Natural killer cell (primary cell): ENCODE measurements at regions not wholly inside any gene's neighbourhood (a gene's known extent, or its start where the extent isn't known, plus 50 kb on each side); places are given as distances from the start of the nearest gene placed in this dataset.

Experiments
- ATAC-seq, 3 donors: fragments of 150-1000 bp in 2 of 3; fragments of 200-7000 bp in 1 of 3; cut with Tn5 transposase; 1 replicate in 1 of 3; 2 replicates in 2 of 3; pipeline ENCODE4 v1.10.0; 2021; ENCODE audit warnings: mild to moderate bottlenecking in 2 of 3, moderate library complexity in 2 of 3
- DNase-seq, 2 donors: peaks; one replicate each; pipeline versions ENCODE4 v3.0.0 to v3.0.0-alpha.2; 2013 to 2021; ENCODE audit warnings: mixed read lengths in 1 of 2
- H3K27ac ChIP-seq: one replicate; pipeline ENCODE4 v1.5.1; 2013; ENCODE audit warnings: mild to moderate bottlenecking, low read length
- H3K27me3 ChIP-seq: one replicate; pipeline ENCODE4 v1.6.1; 2013; ENCODE audit warnings: low read length; ENCODE audit not compliant: control insufficient read depth, insufficient read depth
- H3K36me3 ChIP-seq: one replicate; pipeline ENCODE4 v1.6.1; 2013; ENCODE audit warnings: low read length; ENCODE audit not compliant: control insufficient read depth, insufficient read depth
- H3K4me1 ChIP-seq: one replicate; pipeline ENCODE4 v1.6.1; 2013; ENCODE audit warnings: low read length; ENCODE audit not compliant: control insufficient read depth, insufficient read depth
- H3K4me3 ChIP-seq: one replicate; pipeline ENCODE4 v1.5.1; 2013; ENCODE audit warnings: low read length
- H3K9me3 ChIP-seq: one replicate; pipeline ENCODE4 v1.6.1; 2013; ENCODE audit warnings: low read length; ENCODE audit not compliant: control insufficient read depth, insufficient read depth
- H3K27ac Mint-ChIP-seq, 2 donors: one replicate each; pipeline ENCODE4 v1.8.0; 2022; ENCODE audit warnings: mild to moderate bottlenecking in 2 of 2, mixed read lengths in 2 of 2, moderate library complexity in 1 of 2
- H3K27me3 Mint-ChIP-seq, 2 donors: one replicate each; pipeline ENCODE4 v1.8.0; 2022; ENCODE audit warnings: low read depth in 2 of 2, mixed read lengths in 2 of 2
- H3K36me3 Mint-ChIP-seq: one replicate; pipeline ENCODE4 v1.8.0; 2022; ENCODE audit warnings: mixed read lengths
- H3K4me1 Mint-ChIP-seq, 2 donors: one replicate each; pipeline ENCODE4 v1.8.0; 2022; ENCODE audit warnings: mixed read lengths in 2 of 2
- H3K4me3 Mint-ChIP-seq: one replicate; pipeline ENCODE4 v1.8.0; 2022; ENCODE audit warnings: mild to moderate bottlenecking, moderate library complexity, mixed read lengths
- H3K9me3 Mint-ChIP-seq, 2 donors: one replicate each; pipeline ENCODE4 v1.8.0; 2022; ENCODE audit warnings: mixed read lengths in 2 of 2
- CTCF ChIP-seq: fragments of 200-600 bp; IDR thresholded peaks from one replicate; pipeline ENCODE4 v1.8.0; 2022; ENCODE audit warnings: antibody characterized with exemption
- WGBS: methylation state at CpG from one replicate; pipeline ENCODE4 v1.1.7; 2013; ENCODE audit warnings: missing lambda C conversion rate; ENCODE audit not compliant: insufficient coverage; 5-methylcytosine and 5-hydroxymethylcytosine counted together
- intact Hi-C: fragments of 100-400 bp; cut with micrococcal nuclease; formaldehyde crosslinking; loops from one replicate; pipeline ENCODE4 v1.14.2; 2022

DNA sequence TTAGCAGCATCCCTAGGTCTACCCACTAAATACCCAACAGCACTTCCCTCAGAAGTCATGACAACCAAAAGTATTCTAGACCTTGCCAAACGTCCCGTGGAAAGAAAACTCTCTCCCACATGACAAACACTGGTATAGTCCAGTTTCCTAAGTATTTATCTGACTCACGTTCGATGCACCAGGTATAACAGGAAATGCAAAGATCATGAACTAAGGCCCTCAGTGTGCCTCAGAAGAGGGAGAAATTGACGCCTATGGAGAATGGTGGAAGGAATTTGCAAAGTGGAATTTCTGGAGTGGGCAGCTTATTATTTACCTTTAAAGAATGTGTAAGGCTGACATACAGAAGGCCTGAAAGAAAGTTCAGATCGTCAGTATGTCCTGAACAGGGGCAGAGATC is 523.6 kb upstream of the DAB1 start:
- peaks cover 0 to 2% of the 10 kb centered on the region in 2 donors for H3K9me3 Mint-ChIP-seq
- ATAC-seq: no peak
- H3K9me3 ChIP-seq: no peaks in the 10 kb centered on the region
- H3K27ac ChIP-seq: no peak overlapping the region
- H3K4me3 Mint-ChIP-seq: no peak overlapping the region
- no peaks in the 10 kb centered on the region for H3K4me1 Mint-ChIP-seq
- H3K27ac Mint-ChIP-seq: no peak overlapping the region
- no peak overlapping the region for H3K4me3 ChIP-seq
- H3K36me3 ChIP-seq: no peaks in the 10 kb centered on the region
- no peaks in the 10 kb centered on the region for H3K4me1 ChIP-seq
- intact Hi-C loops: no loop called here
- WGBS: 79% methylated on average over 6 of the region's 6 CpGs
- no peak for DNase-seq
- H3K27me3 ChIP-seq: no peaks in the 10 kb centered on the region
- H3K36me3 Mint-ChIP-seq: no peaks in the 10 kb centered on the region
- TF ChIP-seq CTCF: no peak
- H3K27me3 Mint-ChIP-seq: peaks cover 3 to 5% of the 10 kb centered on the region in 2 donors

GRCh38 chr1:57945045-57945444 is 521.2 kb upstream of the DAB1 start:
- H3K9me3 Mint-ChIP-seq: peaks cover 0 to 2% of the 10 kb centered on the region in 2 donors
- peaks cover 3% of the 10 kb centered on the region for H3K9me3 ChIP-seq
- DNase-seq (no peak), ATAC-seq (no peak)
- no peak overlapping the region for H3K27ac ChIP-seq
- no peaks in the 10 kb centered on the region for H3K27me3 ChIP-seq
- no peaks in the 10 kb centered on the region for H3K36me3 Mint-ChIP-seq
- no peak for TF ChIP-seq CTCF
- no peak overlapping the region for H3K27ac Mint-ChIP-seq
- no peaks in the 10 kb centered on the region for H3K4me1 Mint-ChIP-seq
- no peaks in the 10 kb centered on the region for H3K36me3 ChIP-seq
- intact Hi-C loops: no loop called here
- no peaks in the 10 kb centered on the region for H3K4me1 ChIP-seq
- no peak overlapping the region for H3K4me3 Mint-ChIP-seq
- no peak overlapping the region for H3K4me3 ChIP-seq
- no peaks in the 10 kb centered on the region for H3K27me3 Mint-ChIP-seq
- 100% methylated on average over 2 of the region's 4 CpGs for WGBS

DNA sequence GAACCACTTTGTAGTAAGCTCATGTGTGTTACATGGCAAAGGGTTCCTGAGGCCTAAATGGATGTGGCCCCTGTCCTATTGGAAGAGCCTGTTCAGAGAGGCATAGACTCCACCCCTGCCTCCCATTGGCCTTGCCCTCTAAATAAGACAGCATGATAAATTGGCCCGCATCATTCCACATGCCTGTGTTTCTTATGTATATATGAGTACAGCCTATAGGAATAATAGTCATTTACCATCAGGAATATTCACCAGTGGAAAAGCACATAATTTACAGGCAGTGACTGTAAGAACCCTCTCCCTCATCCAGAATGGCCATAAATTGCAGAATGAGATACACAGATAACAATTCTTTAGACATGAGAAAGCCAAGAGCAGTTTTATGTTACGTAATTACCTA is 519.5 kb upstream of the DAB1 start:
- TF ChIP-seq CTCF: no peak
- H3K36me3 Mint-ChIP-seq: no peaks in the 10 kb centered on the region
- no peak for ATAC-seq

GRCh38 chr1:57934745-57935144 is 510.9 kb upstream of the DAB1 start:
- DNase-seq (no peak), ATAC-seq (no peak)
- WGBS: 94% methylated on average over 8 of the region's 8 CpGs
- peaks cover 3% of the 10 kb centered on the region for H3K9me3 ChIP-seq
- TF ChIP-seq CTCF: no peak
- no peaks in the 10 kb centered on the region for H3K27me3 ChIP-seq
- no peak overlapping the region for H3K27ac ChIP-seq
- Mint-ChIP-seq H3K4me1 (no peaks in the 10 kb centered on the region), H3K27ac (no peak overlapping the region), H3K9me3 (peaks cover 2 to 7% of the 10 kb centered on the region in 2 donors), H3K36me3 (no peaks in the 10 kb centered on the region), H3K4me3 (no peak overlapping the region), H3K27me3 (peaks cover 0 to under 1% of the 10 kb centered on the region in 2 donors)
- intact Hi-C loops: no loop called here
- H3K36me3 ChIP-seq: no peaks in the 10 kb centered on the region
- H3K4me3 ChIP-seq: no peak overlapping the region
- H3K4me1 ChIP-seq: no peaks in the 10 kb centered on the region

More for the DNA sequence above, 519.5 kb upstream of the DAB1 start:
- Mint-ChIP-seq H3K4me1 (no peaks in the 10 kb centered on the region), H3K4me3 (no peak overlapping the region), H3K9me3 (peaks cover 0 to 5% of the 10 kb centered on the region in 2 donors), H3K27me3 (no peaks in the 10 kb centered on the region), H3K27ac (no peak overlapping the region)
- H3K27me3 ChIP-seq: no peaks in the 10 kb centered on the region
- intact Hi-C loops: no loop called here
- H3K4me3 ChIP-seq: no peak overlapping the region
- peaks cover 6% of the 10 kb centered on the region for H3K9me3 ChIP-seq
- no peaks in the 10 kb centered on the region for H3K4me1 ChIP-seq
- no peak for DNase-seq
- WGBS: 80% methylated on average over 1 of the region's 2 CpGs
- no peak overlapping the region for H3K27ac ChIP-seq
- H3K36me3 ChIP-seq: no peaks in the 10 kb centered on the region
